ENCODE measurements at regions not wholly inside any gene's neighbourhood (a gene's known extent, or its start where the extent isn't known, plus 50 kb on each side); places are given as distances from the start of the nearest gene placed in this dataset.

DNA sequence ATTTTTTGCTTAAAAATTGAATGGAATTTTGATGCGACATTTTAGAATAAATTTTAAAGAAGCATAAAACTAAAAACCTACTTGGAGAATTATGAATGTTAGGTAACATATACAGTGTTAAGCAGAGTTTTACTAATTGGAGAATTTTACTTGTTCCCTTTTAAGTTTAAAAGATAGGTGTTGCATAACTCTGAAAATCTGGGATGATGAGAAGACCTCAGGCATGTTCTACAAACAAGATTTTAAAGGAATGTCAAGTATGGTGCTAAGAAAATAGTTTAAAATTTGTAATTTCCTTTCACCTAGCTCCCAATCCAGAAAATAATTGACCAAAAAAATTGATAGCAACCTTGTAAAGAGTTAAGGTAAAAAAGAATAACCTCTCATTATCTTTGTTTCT lies 135.8 kb downstream of the RFC3 start:
- peak; percentile 17 for DNase-seq

DNA sequence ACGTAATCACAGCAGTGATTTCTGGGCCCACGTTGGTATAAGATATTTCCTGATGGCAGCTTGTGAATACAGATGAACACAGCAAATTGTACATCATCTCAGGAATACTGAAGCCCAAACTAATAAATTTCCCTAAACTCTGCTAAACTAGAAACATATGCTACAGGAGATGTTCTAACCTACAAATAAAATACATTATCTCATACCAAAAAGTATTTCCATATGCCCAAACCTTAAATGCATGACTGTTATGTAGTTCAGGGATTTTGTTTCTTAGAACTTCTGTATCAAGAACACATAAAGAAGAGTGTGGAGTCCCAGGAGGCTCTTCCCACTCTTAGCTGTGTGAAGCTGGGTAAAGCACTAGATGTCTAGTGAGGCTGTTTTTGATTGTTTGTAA lies 138.4 kb downstream of the RFC3 start:
- peak; percentile 20 for DNase-seq

DNA sequence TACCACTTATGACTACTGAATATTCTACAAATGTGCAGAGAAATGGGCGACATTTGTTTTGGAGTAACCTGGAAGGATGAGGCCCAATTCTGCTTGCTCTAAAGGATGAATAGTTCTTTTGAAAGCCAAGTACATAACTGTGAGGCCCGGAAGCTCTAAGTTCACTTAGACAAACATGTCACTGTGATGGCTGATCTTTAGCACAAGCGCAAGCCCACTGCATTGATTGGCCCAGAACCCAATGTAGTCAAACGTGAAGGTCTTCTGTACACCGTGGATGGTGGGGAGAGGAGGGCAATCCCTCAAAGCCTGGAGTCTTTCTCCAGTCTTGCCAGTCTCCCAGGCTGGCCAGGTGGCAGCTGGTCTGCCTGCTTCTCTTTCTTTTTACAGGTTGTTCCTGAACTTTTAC lies 139.6 kb downstream of the RFC3 start:
- no peak for DNase-seq

DNA sequence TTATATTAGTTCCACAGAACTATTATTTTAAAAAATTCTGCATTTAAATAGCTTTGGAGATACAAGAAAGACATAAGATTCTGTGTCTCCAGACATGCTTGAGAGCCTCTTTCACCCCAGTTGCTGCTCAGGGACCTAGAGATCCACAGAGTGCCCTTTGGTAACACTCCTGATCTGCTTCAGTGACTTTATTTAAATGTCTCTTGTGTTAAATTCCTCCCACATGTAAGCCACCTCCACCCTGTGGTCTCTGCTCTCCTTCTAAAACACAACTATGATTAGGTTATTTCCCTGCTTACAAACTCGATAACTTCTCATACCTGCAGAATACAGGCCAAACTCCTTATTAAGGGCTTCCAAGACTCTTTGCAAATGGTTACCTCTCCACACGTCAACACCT lies 141.0 kb downstream of the RFC3 start:
- DNase-seq: no peak

DNA sequence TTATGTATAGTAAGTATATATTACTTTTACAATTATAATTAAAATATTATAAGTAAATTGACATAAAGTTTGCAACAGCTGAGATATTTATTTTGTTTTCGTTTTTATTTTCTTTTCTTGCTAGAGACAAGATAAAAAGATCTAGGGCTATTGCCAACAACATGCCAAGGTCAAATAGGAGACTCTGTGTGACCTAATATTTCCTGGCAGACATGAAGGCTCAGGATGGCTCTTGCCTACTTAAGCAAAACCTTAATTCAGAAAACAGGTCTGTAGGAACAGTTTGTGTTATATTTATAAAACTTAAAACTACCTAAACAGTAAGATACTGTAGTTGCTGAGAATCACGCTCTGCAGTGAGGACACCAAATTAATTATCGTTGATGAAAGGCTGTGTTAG lies 145.2 kb downstream of the RFC3 start:
- no peak for DNase-seq

DNA sequence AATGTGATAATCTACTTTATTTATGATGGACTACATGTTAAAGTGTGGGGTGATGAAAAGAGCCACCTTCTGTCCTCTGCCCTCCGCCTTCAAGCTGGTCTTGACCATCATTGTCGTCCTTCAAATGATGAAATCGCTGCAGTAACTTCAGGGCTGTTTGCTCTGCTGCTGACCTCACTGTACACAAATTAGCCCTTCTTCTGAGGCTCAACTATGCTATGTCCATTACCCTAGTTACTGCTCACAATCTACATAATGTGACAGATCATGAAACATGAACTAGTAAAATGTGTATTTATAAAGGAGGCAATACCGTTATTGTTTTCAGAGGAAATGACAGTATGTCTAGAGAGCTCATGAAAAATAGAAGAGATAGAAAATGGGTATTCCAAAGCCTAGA lies 145.9 kb downstream of the RFC3 start:
- no peak for DNase-seq

DNA sequence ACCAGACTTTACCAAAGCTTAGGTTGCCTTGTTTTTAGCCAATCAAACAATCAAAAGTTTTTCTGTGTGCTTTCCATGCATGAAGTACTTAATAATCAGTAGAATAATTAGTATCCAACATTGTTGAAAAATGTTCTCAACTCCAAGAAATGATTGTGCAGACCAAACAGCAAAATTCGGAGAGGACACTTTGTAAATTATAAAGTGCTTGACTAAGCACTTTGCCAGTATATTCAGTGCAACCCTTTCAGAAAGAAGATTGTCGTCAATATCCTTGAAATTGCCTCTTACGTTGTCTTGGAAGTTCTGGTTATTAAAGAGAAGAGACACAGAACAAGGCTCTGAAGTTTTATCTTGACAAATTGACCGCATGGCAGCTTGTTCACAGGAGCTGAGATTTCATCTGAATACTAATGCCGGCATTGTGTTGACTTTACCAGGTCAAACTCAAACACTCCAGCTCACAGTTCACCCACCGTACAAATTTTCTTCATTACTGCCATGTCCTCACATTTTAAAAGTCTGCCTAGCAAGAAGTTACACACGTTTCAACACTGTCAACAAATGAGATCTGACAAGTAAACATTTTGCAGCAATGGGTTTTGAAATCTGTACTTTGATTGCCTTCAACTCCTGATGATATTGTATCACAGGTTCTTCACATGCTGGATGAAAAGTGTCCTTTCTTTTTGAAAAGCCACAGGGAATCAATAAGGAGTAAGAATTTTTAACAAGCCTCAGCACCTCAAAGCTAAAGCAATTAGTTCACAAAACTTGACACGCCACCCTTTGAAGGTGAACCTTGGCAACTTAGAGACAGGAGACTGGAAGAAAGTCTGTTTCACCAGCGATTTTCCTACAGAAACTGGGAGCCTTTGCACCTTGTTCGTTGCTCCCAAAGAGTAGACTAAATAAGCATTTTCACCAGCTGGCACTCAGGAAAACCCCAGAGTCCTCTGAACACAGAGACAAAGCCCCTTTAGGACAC lies 150.9 kb downstream of the RFC3 start:
- DNase-seq: no peak

DNA sequence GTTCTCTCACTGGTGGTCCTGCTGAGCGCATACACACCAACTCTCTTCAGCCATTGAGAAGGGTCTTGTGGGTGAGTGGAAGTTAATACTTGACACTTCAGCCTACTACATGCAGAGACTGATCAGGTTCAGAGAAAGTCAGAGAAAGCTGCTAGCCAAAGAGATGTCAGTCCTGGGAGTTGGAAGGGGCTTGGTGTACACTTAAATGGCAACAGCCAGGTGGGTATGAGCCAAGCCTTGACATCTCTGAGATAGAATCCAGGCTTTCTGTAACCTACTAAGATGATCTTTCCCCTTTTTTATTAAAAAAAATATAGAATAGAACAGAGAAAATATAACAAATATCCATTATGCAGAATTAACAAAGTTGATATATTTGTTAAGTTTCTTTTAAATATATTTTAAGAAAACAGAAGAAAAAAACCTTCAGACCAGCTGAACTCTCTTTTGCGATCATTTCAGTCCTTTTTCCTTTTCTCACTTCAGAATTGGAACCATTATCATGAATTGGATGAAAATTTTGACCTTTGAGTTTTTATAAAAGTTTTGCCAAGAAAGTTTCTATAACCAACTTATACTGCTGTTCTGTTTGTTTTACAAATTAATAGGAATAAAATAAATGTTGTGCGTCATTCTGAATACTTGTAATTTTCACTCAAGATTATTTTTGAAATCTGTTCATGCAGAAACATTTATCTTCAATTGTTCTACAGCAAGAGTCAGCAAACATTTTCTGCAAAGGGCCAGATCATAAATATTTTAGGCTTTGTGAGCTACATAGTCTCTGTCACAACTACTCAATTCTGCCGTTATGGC lies 153.0 kb downstream of the RFC3 start:
- DNase-seq: no peak

DNA sequence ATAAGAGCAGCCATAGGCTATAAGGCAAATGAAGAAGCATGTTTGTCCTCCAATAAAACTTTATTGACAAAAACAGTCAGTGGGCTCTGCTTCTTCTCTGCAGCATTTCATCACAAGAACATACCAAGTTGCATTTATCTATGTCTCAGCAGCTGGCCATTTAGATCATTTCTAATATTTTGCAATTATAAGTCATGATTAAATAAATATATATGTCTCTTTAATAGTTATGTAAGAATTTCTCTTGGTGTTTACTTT lies 153.5 kb downstream of the RFC3 start:
- no peak for DNase-seq

DNA sequence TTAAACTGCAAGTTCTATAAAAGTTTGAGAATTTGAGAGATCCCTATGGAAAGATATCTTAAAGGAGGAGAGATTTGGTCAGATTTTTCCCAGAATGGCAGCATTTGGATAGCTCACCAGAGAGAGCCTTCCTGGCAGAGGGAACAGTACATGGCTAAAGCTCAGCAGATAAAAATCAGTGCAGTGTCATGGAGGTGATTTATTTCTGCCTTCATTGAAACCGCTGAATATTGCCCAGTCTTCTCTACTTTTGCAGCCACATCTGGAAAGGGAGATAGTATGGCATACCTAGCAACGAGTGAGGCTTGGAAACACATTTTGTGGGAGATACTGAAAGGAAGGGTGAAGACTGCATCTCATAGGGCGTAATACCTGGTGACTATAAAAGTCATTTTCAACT lies 155.2 kb downstream of the RFC3 start:
- DNase-seq: no peak

DNA sequence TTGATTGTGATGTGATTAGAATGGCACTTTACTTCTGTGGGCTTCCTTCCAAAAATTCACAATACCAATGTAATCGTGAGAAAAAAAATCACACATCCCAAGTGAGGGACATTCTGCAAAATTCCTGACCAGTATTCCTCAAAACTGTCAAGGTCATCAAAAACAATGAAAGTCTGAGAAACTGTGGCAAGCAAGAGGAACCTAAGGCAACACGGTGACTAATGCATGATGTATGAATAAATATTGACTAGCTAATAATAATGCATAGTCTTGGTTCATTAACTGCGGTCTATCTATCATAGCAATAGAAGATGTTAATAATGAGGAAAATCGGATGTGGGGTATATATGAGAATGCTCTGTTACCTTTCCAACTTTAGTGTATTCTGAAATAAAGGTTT lies 159.0 kb downstream of the RFC3 start:
- DNase-seq: no peak

DNA sequence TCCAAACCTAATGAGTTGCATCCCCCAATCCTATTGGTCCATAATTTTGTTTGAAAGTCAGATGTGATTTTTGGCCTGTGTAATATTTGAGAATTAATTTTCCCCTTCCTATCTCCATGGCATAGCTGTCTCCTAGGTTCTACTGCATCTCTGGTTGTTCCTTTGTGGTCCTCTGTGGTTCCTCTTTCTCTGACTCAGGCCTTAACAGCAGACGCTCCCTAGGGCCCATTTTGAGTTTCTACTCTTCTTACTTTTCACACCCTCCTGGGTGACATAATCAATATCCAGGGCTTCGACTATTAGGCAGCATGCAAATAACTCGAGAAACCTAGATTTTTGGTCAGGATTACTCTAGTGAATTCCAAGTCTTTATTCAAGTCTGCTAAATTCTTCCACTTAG lies 160.7 kb downstream of the RFC3 start:
- DNase-seq: no peak

DNA sequence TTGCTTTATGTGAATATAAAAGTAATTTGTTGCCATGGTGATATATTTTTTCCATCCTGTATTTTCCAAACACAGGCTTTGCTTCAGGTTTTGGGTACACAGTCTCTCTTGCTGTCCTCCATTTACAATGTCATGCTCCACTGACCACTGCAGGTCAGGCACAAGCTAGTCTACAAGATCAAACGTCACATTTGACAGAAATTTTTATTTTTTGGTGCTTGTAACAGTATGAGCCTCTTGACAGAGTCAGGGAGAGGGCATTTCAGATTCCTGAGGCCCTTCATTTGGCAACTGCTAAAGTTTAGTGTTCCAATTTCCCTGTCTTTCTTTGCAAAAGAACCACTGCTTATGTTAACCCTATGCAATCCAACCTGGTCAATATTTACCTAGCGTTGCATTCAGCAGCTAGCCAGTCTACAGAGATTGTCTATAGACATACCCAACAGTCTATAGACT lies 175.0 kb downstream of the RFC3 start:
- DNase-seq: no peak

DNA sequence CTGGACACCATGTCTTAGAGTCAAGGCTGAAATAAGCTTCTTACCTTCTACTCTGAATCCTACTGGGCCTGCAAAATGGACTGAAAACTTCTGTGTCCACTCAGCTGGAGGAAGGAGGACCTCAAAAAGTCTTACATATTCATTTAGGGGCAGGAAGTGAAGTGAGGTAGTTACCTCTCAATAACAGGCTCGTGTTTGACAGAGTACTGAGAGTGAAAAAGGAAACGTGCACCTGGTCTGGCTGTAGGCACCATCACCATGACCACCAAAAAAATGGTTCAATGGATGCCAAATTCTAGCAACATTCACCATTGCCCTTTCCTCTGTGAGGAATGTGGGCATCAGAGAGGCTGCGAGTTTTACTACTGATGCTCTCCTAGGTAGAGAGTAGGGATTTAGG lies 176.2 kb downstream of the RFC3 start:
- DNase-seq: no peak

DNA sequence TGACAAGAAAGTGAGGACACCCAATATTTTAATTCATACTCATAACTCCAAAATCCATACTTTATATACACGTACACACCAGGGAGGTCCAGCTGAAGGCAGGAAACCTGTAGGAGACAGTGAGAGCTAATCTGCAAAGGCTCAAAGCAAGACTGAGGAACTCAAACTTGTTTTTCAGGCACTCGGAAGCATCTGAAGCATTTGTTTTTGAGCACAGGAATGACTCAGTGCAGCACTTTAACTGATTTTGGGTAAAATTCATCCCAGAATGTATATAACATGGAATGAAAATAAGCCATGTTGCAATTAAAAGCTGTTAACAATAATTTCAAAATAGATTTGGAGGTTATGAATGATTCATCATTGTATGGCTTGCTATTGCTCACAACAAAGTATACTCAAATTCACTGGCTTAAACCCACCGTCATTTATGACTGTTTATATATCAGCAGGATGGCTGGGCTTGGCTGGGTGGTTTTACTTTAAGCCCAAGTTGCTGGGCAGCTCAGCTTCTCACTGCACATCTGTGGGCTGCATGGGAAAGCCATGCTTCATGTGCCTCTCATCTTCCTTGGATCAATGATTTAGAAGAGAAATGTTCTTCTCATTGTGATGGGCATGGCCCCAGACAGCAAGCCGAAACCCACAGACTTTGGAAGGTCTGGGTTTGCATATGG lies 177.0 kb downstream of the RFC3 start:
- peak; percentile 3 for DNase-seq

DNA sequence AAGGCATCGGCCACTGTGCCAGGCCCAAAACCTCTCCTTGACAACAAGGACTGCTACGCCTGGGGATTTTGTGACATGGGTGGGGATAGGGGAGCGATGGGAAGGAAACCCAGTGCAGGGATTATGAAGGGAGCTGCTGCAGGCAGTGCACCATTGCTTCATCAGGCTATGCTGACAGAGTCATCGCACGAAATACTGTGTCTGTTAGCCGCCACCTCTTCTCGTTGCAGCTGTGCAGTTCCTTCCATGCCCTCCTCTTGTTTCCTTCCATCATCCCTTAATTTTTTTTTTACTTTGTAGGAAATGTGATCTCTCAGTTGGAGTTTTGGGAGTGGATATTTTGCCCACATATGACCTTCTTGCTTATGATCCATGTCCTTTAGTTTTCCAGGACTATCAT lies 178.7 kb downstream of the RFC3 start:
- no peak for DNase-seq

DNA sequence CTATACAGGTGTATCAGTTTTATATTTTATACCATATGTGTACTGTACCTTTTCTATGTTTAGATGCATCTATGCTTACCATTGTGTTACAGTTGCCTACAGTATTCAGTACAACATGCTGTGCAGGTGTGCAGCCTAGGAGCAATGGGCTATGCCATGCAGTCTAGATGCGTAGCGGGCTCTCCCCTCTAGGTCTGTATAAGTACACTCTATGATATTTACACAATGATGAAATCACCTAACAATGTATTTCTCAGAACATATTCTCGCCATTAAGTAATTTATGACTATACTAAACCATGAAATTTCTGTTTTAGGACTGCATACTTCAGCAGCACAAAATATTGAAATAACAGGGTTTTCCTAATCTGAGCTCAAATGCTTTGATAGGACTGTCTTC lies 179.6 kb downstream of the RFC3 start:
- DNase-seq: no peak

DNA sequence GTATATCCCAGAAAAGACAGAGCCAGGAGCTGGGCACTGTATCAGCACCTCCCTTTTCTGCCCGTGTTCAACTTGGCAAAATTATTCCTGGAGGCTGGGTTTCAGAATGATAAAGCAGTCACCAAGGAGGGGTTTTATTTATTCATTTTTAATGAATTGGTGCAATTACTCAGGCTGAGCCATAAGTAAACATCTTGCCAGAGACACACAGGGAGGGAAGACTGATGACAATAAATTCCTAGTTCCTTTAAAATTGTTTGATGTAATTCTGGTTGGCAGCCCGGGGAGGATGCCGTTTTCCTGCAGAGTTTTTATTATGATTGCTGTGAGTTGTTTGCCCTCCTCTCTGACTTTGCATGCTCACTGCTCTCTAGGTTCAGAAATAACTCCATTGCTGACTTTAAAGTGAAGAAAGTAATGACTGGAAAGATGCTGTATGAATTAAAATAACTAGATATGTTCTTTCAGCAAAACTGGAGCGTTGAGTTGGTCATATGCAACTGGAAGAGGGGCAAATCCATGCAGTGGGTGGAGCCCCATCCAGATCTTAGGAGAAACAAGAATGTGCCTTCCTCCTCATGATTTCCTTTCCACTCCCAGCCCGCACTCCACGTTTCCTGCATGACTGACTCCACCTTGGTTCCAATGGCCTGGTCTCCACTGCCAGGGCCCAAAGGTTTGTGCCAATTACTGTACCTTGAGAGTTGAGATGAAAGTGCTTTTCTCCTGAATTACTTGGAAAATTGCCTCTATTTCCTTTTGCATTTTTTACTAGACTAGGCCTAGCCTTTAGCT lies 182.1 kb downstream of the RFC3 start:
- DNase-seq: no peak

DNA sequence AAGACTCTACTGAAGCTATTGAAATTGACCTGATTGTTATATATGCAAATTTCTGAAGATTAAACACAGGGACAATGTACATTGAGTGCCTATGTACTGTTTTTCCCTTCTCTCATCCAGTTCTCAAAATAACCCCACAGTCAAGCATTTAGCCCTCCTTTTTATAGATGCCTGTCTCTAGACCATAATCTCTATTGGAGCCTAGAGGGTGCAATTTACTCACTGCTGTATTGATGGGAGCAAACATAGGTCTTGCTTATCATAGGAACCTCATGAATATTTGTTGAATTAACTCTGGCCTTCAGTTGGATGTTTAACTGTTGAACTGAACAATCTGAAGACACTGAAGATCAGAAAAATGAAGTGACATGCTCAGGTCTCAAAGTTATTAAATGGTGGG lies 183.0 kb downstream of the RFC3 start:
- no peak for DNase-seq

DNA sequence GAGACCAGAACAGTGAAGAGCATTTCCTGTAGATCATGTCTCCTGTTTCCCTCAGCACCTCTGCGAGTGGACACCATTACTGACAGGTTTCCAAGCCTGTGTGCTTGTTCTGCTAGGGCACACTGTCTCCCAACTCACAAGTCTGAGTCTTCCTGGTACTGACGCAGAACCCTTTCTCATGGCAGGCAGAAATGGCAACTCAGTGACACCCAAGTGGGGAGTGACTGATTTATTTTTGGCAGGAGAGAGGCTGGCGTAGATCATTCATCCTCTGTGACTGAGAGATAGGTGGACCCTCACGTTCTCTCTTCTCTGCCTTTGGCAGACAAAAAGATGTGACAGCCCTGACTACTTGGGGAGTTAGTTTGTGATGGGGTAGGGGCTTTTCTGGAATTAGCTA lies 183.4 kb downstream of the RFC3 start:
- DNase-seq: no peak

DNA sequence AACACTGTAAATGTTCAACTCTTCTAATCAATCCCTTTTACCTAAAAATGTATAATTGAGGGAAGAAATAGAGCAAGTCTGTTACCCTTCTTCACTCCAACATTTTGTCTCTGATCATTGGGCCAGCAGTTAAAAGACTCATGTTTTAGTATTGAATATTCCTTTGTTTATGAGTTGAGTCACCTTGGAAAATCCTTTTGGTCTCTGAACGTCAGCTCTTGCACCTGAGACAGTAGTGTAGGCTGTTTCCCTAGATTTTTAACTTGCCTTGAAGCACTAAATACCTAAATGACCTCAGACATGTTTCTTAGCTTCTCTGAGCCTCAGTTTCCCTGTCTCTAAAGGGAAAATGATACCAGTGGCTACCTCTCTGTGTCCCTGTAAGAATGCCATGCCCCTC lies 184.2 kb downstream of the RFC3 start:
- DNase-seq: no peak

DNA sequence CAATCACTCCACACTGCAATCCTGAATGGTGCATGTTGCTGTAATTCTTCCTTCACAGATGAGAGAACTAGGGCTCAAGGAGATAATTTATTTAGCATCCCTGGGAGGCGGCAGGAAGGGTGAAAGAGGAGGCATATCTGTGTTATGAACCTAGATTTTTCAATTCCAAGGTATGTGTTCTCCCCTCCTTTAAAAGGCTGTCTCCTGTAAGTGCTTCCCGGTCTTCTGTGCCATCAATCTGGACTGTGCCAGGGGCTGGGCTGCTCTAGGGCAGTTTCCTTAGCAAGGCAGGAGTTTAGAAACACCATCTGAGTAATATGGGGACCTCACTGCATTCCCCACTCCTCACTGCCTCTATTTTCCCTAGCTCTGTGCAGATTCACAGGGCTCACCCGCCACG lies 185.0 kb downstream of the RFC3 start:
- DNase-seq: no peak

DNA sequence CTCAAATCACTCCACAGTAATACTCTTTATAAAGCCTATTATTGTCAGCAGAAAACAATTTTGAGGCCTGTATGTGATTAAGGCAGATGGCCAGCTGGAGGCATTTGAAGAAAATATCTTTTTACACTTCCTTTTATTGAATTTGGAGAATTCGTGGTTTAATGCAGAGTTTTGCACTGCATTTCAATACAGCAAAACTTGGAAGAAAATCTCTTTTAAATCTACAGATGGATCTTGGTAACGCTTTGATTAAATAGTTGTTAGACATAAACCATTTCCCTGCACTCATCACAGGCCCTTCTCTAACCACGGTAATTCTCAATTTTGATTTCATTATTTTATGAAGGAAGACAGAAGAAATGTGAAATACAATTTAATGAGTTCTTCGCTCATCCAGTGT lies 185.7 kb downstream of the RFC3 start:
- DNase-seq: no peak
